DMS153 (cell line): ENCODE measurements at regions not wholly inside any gene's neighbourhood (a gene's known extent, or its start where the extent isn't known, plus 50 kb on each side); places are given as distances from the start of the nearest gene placed in this dataset.
A peak's percentile ranks its signal among the peaks of the same experiment; 100 is the strongest.

Source experiments
- DNase-seq: peaks from one replicate; lab custom pipeline; 2025; lab: John Stamatoyannopoulos, UW

DNA sequence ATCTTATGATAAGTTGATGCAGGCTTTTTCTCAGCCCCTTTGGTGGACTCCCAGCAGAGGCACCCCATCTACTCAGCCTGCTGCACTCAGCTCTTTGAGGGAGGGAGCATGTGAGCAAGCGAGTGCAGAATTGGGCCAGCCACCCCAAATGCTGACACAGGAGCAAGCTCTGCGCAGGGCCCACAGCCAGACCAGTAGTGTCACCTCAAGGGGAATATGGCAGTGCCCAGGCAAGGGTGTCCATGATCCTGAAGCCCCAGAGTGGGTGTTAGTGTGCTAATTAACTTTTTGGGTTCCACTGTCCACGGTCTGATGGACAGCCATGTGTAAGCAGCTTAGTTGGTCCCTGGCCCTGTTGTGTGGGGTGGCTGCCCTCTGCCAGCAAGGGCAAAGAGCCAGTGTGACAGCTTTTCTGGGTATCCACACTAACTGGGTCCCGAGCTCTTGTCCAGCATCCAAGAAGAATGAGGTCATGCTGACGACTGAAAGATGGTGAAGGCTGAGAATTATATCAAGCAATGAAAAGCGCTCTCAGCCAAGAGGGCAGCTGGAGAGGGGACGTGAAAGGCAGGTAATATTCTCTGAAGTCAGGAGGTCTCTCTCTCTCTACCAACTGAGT, 898.3 kb upstream of the PCDH9 start:
- no peak for DNase-seq

DNA sequence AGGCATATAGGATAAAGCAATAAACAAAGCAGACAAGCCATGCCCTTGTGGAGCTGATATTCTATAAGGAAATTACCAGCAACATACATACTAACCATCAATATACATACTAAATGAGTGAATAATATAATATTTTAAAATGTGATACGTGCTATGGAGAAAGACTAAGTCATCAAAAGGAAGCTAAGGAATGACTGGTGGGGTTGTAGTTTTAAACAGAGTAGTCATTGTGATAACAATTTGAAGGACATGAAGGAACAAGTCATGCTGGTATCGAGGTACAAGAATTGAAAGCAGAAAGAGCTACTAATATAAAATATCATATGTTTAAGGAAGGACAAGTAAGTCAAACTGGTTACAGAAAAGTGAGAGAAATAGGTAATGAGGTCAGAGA, 894.9 kb upstream of the PCDH9 start:
- DNase-seq = no peak

DNA sequence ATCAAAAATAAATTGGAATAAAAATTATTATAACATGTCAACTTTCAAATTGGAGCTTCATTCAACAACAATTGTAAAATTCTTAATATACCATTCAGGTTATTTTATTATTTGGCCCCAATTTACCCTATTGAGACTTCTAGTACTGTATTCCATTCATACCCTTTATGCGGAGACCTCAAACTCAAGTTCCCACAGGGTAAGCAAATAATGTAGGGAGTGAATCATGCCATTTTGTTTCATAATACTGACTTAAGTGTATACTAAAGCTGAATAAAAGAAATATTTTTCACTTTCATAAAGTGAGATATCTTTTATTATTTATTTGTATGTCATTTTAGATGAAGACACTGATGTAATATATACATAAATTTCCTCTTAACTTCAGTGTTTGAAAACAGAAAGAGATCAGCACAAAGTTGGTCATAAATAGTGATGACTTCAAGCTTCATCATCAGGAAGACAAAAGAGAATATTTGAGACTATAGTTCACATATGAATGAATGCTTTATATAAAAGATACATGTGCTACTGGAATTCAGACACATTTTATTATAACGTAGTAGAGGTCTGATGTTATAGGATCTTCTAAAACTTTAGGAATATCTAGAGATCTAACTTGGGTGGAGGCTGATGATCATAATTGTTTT, 894.4 kb upstream of the PCDH9 start:
- no peak for DNase-seq

DNA sequence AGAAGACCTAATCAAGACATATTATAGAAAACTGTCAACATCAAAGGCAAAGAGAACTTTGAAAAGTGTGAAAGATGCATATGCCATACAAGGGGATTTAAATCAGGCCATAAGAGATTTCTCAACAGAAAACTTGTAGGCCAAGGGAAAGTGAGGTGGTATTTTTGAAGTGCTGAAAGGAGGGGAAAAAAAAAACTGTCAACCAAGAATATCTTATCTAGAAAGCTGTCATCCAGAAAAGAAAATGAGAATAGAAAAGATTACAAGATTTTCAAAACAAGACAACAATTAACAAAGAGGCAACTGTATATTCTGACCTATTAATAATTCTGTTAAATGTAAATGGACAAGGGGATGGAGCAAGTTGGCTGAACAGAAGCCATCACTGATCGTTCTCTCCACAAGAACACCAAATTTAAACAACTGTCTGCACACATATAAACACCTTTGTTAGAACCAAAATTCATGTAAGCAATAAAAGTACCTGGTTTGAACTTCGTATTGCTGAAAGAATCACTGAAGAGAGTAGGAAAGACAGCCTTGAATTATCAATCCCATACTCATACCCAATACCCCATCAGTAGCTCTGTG, 880.1 kb upstream of the PCDH9 start:
- no peak for DNase-seq

DNA sequence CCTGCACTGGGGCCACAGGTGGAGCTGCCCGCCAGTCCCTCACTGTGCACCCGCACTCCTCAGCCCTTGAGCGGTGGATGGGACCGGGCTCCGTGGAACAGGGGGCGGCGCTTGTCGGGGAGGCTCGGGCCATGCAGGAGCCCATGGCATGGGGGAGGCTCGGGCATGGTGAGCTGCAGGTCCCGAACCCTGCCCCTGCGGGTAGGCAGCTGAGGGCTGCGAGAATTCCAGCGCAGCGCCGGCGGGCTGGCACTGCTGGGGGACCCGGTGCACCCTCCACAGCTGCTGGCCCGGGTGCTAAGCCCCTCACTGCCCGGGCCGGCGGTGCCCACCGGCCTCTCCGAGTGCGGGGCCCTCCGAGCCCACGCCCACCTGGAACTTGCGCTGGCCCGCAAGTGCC, 877.5 kb upstream of the PCDH9 start:
- no peak for DNase-seq

DNA sequence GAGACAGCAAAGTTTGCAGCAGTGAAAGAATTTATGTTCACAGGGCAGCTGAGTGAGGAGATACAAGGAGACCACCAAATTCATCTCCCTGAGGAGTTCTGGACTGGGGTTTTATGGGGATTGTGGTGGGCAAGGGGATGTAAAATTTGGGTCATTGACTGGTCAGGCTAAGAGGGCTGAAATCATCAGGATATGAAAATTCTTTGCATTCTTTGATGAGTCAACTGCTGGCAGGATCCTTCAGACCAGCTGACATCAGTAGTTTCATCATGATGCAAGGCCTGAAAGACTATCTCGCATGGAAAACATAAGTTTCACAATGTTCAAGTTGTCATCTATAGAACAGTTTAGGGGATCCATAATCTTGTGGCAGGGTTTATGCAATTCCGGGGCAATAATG, 869.5 kb upstream of the PCDH9 start:
- DNase-seq = no peak

DNA sequence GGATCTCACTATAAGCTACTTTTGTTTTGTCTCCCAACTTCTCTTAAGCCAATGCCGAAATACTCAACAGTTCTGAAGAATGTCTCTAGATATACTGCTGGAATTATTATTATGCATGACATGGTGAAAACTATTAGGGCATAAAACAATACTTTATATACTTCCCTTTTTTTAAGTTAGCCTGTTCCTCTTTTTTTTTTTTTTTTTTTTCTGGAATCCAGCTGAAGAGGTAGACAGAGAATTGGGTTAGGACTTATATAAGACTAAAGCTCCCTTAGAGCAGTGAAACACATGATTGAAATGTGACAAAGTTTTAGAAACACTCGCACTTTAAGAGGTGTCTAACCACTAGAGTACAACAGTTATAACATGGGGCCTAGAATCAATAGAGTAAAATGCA, 850.9 kb upstream of the PCDH9 start:
- no peak for DNase-seq

DNA sequence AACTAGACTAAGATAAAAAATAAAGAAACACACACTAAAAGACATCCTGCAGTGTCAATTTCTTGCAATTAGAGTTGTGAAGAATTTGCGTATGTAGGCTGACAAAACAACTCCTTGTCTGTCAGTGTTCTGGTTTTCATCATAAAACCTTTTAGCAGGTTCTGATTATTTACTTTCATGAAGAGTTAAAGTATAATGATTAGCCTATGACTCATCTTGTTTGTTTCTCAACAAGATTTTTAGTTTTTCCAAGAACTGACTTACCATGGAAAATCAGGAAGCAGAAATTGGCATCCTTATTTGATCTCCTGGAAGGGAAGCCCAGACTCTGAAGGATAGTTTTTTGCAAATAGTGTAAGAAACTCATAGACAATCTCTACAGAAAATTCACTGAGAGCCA, 848.7 kb upstream of the PCDH9 start:
- no peak for DNase-seq

DNA sequence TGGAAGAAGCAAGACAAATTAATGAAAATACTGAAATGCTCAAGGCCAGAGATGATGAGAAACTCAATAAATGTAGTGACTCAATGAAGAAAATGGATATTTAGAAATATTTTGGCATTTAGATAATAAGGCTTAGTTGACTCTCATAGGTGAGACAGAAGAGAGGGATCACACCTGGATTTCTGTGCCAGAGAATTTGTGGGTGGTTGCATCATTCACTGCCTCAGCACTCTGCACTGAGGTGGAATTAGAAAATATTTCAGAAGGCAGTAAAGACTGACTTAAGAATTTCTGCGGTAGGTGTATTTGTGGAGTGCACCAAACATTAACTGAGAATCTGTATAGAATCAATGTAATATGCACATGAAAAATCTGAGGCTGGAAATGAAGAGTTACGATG, 848.3 kb upstream of the PCDH9 start:
- no peak for DNase-seq

DNA sequence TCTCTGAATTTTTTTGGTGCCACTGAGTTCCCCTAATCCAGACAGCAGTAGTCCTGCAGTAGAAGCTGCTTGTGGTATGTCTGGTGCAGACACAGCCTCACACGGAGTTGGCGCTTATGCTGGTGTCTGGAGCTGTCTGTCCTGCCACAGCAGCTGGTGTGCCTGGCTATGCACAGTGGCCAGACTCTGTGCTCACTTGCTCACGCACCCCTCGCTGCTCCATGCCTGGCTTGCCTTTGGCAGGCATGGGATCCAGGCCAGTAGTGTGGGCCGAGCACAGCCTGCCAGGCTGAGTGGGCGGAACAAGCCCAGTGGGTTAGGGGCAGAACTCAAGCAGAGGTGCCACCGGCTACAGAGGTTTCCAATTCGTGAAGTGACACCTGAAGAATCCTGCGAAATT, 845.9 kb upstream of the PCDH9 start:
- no peak for DNase-seq

DNA sequence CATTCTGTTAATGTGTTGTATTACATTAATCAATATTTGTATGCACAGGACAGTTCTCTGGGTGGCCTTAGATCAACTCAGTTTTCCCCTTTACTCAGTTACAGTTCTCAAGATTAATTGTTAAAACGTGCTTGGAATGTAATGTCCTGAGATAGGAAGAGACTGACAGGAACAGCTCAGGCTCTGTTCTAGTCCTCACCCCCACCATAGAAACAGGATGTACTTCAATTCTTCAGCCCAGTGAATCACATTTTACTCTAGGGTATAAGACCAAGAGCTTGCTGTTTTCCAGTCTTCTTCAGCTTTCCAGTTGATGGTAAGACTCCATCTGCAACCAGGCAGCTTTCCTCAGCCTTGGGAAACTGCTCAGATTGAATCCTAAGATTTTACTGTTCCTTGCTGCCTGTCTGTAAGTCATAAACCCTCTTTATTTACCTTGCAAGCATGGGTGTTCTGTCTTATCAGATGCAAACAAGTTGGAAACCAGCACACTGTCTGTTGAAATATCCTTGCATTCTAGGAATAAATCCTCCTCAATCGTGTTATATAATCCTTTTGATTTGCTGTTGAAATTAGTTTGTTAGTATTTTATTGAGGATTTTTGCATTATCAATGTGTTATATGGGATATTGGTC, 836.9 kb upstream of the PCDH9 start:
- DNase-seq = no peak

DNA sequence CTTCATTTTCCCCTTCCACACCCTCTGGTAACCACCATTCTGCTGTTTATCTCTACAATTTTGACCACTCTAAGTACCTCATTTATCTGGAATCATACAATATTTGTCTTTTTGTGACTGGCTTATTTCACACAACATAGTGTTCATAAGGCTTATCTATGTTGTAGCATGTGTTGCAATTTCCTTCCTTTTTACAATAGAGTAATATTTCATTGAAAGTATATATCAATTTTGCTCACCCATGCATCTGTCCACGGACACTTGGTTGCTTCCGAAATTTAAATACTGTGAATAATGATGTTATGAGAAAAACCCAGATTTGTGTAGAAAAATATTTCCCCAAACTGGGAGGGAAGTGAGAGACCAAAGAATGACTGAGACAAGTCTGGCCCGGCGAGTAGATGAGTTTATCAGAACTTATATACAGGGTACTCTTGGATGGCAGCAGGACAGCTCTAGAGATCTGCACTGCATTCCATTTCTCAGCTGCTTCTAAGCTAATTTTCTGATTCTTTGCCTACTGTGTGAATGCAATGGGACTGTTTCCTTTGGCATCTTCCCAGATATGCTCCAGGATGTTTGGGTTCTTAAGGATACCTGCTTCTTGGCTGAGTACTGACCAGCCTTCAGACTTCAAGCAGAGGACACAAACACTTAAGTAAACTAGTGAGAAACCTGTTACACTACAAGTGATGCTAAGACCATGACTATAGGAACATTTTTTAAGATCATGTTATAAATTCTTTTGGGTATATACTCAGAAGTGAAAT, 834.0 kb upstream of the PCDH9 start:
- no peak for DNase-seq

DNA sequence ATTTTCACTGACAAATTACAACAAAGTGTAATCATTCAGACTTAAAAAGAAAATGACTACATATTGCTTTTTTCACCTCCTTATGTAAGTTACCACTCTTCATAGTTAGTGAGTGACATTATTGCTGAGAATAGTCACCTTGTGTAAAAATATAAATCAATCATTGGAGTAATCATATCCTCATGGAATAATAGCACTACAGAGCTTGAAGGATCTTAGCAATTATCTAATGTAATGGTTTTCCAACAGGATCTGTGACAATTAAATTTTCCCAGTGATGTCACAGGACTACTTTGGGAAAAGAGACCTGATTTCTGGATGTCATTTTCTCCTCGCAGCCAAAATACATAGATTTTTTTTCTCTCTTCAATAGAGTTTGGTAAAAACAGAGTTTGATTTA, 833.0 kb upstream of the PCDH9 start:
- DNase-seq = no peak

DNA sequence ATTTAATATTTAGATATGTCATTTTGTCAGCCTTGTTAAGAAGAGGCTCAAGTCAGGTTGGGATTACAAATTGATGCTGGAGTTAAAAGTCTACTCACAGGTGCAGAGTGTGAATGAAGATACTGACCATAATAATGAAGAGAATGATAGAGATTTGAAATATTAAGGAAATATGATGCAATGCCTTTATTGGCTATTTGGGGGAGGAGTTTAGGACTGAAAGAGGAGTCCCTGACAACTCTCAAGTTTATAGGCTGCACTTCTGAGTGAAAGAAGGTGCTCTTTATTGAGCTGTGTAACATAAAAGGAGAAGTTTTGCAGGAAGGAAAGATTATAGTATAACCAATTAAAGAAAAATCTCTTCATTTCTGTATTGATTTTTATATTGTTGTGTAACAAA, 827.7 kb upstream of the PCDH9 start:
- no peak for DNase-seq

DNA sequence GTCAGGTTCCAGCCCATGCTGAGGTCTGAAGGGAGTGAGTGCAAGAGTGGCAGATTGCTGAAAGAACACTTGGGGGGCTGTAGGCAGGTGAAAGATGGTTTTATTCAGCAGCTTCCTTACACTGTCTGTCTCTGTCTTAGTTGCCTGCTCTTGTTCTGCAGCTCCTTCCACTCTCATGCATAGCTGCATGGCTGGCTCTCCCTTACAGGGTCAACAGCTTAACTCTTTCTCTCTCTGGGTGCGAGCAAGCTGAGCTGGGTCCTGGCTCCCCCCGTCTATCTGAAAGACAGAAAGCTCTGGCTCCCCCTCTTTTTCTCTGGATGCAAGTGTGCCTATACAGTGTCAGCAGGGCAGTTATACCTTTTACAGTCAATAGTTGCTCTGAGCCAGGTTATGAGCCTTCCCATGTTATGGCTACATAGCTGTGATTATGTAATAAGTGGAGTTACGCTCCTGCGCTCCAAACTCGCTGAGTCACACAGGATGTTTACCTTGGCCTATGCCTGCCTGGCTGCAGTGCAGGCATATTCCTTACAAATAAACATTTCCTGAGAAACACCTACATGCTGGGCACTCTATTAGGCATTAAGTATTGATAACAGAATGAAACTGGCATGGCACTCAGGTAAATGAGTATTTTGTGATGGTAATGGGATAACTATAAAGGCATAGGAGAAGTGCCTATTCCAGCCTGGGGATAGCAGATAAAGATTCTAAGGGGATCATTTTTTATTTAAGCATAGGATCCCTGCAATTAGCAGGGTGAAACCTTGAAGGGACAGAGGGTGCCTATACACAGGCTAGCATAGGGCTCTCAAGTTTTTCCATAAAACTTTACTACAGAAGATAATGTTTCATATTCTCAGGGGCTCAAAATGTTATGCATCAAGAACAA, 826.9 kb upstream of the PCDH9 start:
- DNase-seq = peak; percentile 21

DNA sequence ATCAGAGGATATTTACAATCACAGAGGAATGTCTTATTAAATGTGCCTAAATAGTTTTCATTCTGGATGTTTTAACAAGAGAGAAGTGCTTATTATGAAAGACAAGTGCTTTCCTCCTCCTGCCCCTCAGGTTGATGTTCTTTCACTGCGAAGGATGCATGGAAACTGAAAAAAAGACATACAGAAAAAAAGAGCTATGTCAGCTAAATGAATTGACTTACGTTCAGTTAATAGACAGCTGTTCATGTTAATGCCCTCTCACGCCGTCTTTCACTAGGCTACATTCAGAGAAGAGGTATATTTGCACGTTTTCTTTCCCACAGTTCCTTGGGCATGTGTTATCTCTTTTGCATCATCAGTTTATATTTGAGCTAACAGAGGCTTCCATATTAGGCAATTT, 821.8 kb upstream of the PCDH9 start:
- DNase-seq = no peak

DNA sequence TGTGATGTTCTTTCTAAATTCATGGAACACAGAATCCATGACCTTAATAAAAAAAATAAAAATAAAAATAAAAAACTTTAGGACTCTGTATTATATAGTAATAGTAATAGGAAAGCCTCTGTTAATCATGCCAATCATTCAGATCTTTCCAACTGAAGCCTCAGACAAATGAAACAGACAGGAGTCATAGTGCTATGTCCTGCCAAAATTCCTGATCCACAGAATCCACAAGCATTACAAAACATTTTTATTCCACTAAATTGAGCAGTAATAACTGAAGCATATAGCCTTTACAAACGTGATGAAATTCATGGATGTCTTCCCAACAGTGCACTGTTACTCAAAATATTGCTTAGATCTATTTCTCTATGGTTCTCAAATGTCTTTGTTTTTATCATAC, 820.6 kb upstream of the PCDH9 start:
- no peak for DNase-seq

DNA sequence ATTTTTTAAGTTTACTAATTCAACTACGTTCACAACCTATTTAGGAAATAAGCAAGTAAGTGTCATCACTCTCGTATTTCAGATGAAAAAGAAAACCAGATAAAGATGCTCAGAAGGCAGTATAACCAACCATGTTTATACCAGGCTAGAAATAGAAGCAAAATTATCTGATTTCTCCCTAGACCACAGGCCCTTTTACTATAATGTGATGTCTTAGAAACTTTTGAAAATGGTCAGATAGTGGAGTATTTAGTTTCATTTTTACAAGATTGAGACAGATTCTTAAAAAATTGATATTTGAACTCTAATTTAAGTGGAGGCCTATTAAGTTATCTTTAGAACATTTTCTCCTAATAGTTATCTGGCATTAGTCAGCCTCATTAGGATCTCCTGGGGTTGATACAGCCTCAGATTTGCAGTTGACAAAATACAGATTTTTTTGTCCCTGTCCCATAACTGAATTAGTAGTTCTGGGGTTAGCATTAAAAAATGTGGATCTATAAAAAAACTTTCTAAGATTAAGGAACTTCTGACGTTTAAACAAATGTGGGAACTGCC, 818.7 kb upstream of the PCDH9 start:
- no peak for DNase-seq

DNA sequence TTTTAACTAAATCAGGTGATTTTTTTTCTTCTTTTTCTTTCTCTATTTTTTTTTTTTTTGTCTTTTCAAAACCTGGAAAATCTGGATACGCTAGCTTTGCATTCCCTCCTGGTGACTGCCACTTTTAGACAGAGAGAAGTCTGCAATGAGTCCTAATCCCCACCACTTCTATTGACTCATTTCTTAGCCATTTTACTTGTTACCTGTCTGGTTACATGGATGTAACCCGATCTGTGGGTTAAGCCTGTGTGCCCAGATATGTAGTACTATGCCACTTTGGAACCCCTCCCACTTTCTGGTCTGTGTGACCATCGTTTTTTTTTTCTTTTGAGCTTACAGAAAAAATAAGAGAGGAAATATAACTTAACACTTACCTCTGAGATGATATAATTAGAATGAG, 817.8 kb upstream of the PCDH9 start:
- no peak for DNase-seq

DNA sequence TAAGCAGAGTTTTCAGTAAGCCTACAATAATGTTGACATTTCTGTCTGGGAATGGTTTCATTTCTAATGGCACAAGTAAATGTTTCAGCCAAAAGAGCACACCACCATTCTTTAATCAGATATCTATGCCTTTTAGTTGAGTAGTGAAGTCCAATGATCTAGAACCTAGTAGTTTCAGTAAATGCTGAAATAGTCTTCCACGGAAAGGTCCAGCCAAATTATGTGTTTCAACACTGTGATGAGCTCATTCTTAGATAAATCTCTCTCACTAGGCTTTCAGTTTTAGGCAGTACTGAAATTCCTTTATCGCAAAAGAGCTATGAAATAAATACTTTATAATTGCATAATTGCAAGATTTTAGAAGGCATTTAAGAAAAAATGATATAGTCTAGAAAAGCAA, 816.8 kb upstream of the PCDH9 start:
- DNase-seq = no peak

DNA sequence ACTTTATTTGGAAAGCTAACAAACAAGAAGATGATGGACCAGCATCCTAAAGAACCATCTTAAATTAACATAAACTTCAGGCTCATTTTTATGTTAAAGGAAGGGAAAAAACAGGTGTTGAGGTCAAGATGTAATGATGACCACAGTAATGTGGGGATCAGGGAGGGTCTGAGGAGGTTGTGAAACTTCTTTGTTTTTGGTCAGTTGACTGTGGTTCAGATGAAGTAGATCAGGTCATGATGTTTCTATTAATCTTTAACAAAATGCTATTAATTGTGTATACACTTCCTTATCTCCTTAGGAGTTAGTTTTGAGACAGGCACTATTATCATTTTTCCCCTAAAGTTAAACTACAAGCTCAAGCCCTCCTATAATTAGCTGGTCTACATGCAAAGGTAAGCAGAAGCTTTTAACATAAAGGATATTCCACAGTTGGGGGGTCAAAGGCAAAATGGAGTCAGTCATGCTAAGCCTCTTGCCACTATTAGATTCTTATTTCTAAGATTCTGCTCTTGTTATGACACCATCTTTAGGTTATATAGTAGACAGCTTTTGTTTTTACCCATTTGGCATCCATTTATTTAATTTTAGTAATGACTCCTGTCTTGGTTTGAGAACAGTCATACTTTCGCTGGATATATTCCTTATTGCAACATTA, 800.1 kb upstream of the PCDH9 start:
- no peak for DNase-seq
